ENCODE measurements at regions not wholly inside any gene's neighbourhood (a gene's known extent, or its start where the extent isn't known, plus 50 kb on each side); places are given as distances from the start of the nearest gene placed in this dataset.

DNA sequence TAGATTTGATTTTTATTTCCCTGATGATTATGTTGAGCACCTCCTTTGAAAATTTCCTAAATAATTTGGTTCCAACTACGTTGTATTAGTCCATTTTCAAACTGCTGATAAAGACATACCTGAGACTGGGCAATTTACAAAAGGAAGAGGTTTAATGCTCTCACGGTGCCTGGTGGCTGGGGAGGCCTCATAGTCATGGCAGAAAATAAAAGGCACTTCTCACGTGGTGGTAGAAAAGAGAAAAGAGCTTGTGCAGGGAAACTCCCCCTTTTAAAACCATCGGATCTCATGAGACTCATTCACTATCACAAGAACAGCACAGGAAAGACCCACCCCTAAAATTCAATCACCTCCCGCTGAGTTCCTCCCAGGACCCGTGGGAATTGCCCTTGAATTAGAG lies 372.3 kb downstream of the RPL10L start:
- no peak for DNase-seq

DNA sequence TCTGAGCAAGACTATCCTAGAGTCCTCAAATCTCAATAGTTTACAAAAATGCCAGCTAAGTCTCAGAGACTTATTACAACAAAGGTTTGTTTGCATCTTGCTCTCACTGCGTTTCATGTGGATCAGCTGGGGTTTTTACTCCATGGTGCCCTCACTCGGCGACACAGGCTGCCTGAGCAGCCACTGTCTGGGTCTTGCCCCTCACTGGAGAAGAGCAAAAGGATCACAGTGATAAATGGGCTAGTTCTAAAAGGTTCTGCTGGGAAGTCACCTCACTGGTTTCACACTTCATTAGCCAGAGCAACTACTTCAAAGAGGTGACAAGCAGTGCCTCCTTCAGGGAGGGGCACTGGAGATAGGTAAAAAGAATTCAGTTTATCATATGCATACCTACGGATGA lies 392.0 kb downstream of the RPL10L start:
- DNase-seq: no peak

DNA sequence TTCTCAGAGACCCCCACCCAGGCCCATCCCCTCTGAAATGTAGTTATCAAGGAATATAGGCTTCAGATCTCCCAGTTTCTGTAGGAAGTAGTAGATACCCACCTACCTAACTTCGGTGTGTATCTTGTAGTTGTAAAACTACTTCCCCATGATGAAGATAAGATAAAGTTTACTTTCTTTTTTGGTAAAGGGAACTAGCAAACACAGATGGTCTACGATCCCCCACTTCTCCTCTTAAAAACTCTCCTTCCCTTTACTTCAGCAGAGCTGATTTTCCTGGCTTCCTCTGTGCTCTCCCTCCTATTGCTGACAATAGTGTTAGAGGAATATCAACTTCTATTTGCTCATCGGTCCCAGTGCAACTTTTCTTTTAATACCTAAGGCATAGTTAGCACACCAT lies 395.2 kb downstream of the RPL10L start:
- DNase-seq: no peak

DNA sequence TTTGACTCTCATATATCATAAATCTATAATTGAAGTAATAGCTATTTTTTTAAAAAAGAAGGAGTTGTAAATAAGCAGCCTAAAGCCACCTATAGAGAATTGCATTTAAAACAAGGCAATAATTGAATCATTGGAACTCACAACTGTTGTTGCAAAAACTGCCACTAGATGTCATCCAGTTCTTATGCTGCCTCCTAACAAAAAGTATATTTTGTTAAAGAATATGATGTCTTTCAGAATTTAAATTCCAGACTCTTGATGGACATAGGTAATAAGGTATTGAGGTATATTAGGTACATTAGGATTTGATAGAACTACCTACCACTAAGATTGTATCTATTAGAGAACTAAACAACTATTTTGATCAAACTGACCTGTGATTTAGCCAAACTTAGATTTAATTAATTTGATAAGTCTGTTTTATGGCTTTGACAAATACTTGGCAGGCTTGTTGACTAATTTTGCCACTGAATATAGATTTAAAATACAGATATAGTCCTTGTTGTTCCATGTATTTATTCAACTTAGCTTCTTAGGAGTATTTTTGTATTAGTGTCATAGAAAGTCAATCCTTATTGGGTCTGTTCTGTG lies 401.4 kb downstream of the RPL10L start:
- DNase-seq: peak; percentile 7

DNA sequence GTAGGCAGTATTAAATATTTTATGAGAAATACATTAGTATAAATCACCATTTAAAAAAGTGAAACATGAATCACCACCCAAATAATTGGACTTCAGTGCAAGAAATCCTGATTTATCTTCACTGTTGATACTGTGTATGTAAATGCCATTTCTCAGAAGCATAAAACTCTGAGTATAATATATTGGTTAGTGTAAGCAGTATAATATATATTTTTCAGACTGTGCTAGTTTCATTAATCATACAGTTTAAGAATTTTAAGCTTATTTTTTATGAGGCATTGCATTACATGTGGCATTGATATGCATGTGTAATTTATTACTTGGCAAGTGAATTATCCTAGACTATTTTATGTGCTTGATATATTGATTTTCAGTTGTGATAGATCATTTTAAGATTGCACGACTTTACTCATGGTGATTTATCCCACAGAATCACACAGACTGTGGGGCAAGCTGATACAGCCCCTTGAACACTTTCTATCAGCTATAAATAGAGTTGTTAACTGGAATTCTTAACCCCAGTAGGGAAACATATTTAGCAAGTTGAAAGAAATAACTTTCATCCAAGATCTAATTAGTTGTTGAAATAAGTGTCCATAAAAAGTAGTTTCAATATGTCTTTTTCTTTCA lies 403.5 kb downstream of the RPL10L start:
- no peak for DNase-seq

DNA sequence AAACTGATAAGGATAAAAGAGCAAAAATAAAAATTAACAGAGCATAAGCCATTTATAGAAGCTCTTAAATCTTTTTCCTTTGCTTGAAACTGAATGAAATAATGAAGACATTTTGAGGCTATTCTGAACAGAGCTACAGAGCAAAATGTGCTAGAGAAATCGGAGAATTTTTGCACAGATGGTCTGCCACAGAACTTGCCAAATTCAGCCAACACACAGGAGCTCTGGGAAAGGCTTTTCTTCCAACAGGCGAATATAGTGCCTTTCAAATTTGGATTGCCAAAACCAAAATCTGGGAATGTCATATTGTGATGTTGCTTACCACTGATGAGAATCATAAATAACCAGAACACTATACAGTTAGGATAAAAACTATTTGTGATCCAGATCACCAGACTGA lies 406.3 kb downstream of the RPL10L start:
- no peak for DNase-seq

DNA sequence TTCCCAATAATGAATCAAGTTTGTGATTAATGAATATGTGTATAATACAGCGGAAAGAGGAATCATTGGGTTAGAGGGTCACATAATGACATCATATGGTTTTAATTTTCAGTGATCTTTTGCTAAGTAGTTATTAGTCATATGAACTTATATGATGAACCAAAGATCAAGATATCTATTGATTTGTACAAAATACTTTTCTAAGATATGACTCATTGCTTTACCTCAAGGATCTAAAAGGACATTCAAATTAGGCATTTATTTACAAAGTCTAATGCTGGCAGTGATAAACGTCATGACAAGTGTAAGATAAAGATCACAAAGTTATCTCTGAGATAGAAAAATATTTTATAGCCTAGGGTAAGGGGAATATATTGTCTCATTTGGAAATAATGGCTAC lies 417.8 kb downstream of the RPL10L start:
- no peak for DNase-seq

DNA sequence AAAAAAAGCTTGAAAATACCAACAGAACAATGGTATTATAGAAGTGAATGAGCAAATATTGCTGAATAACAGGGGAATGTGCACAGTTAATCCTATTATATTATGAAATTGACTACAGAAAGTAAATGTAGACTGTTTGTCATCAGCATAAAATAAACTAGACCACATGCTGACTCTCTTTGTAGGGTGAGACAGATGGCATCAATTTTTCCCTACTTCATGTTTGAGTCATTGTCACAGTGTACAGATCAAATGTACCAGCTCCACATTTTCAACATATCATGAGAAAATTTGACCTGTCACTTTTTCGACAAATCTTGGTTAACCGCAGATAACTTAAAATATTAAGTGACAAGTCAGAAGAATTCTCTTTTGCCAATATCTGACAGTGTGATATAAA lies 421.0 kb downstream of the RPL10L start:
- no peak for DNase-seq

DNA sequence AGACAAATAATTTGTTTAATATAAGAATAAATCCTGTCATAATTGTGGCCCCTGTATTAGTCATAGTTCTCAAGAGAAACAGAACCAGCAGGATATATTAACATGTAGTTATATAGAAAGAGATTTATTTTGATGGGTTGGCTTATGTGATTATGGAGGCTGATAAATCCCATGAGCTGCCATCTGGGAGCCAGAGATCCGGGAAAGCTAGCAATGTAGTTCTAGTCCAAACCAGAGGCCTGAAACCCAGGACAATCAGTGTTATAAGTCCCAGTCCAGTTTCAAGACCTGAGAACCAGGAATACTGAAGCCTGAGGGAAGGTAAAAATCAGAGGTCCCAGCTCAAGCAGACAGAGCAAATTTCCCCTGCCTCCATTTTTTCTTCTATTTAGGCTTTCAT lies 435.8 kb downstream of the RPL10L start:
- no peak for DNase-seq

DNA sequence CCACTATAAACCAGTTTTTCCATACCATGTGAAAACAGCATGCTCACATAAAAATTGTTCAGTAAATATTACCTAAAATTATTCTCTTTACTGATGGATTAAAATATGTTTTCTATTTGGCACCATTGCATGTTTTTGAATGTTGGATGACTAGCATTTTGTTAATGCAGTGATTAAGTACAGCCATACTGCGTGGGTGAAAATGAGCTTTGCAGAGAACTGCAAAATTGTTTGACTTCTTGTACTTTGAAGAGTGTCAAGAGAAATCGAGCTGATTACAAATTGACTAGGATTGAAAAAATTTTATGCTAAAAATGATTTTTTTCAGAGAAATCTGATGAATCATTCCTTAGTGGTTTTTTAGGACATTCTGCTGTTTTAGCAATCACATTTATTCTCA lies 452.9 kb downstream of the RPL10L start:
- DNase-seq: no peak

DNA sequence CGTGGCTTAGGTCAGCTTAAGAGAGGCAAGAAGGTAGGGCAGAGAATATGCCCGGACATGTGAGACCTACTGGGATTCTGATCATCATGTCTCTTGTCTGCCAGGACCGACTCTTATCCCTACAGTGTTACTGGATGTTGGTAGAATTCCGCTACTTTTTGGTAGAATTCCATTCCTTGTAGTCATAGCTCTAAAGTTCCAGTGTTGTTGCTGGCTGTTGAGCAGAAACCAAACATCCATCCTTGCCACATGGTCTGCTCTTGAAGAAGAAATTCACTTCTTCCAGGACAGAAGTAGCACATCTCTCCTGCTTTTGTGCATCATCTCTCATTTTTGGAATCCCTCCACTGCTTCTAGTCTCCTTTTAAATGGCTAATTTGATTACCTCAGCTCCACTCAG lies 453.7 kb downstream of the RPL10L start:
- DNase-seq: no peak
